GM12878 (cell line): ENCODE measurements at regions not wholly inside any gene's neighbourhood (a gene's known extent, or its start where the extent isn't known, plus 50 kb on each side); places are given as distances from the start of the nearest gene placed in this dataset.
"Not testable (repeated sequence)": the region's sequence is repeated elsewhere in the genome, so short reads cannot be mapped to it uniquely, and the experiment has no call there.

ENCODE experiments used
- ATAC-seq: fragments of 200-7000 bp; cut with Tn5 transposase; 3 replicates; pipeline ENCODE4 v1.9.1; 2020; ENCODE audit warnings: mild to moderate bottlenecking, moderate library complexity
- BruUV-seq: library from RNA; stranded (reverse); fragments of 400-500 nt; replicated peaks from 2 replicates; lab custom pipeline; 2021; lab: Mats Ljungman, UMichigan
- CTCF ChIA-PET: fragments of 300-600 bp; sonication (Branson Sonifier 250); formaldehyde crosslinking; extraction: SDS; loops from one replicate; lab custom pipeline; 2021; ENCODE audit warnings: inconsistent platforms; lab: Yijun Ruan, JAX
- POLR2A ChIA-PET: fragments of 350-600 bp; formaldehyde crosslinking; extraction: SDS; loops from one replicate; lab custom pipeline; 2021; ENCODE audit warnings: inconsistent platforms; lab: Charles Lee
- RAD21 ChIA-PET: fragments of 300-600 bp; sonication (Branson Sonifier 250); formaldehyde crosslinking; loops from one replicate; lab custom pipeline; 2023; ENCODE audit warnings: antibody characterized with exemption; ENCODE audit not compliant: unreplicated experiment; lab: Charles Lee
- SMC1A ChIA-PET: fragments of 300-600 bp; sonication (Branson Sonifier 250); formaldehyde crosslinking; loops from one replicate; lab custom pipeline; 2023; ENCODE audit not compliant: unreplicated experiment, uncharacterized antibody; lab: Charles Lee
- DNase-seq: peaks from one replicate; pipeline ENCODE4 v3.0.0-alpha.2; 2011; ENCODE audit warnings: low read depth, low spot score
- FAIRE-seq: peaks from 3 replicates; lab custom pipeline; 2011; peaks lifted over from hg19 to GRCh38; lab: Jason Lieb, UNC
- H2AFZ ChIP-seq: 2 replicates; pipeline ENCODE4 v1.6.0; 2011; ENCODE audit warnings: low read depth, low read length, control low read depth; ENCODE audit not compliant: control insufficient read depth
- H3K27ac ChIP-seq: 2 replicates; pipeline ENCODE4 v1.5.1; 2011; ENCODE audit warnings: control low read depth; ENCODE audit not compliant: control insufficient read depth, insufficient read depth
- H3K27me3 ChIP-seq, 2 experiments: replicated peaks in 1 of 2; 2 replicates each; pipeline versions ENCODE4 v1.6.0 to v1.6.1; 2011; ENCODE audit warnings: low read length in 1 of 2; ENCODE audit not compliant: control insufficient read depth in 2 of 2, insufficient read depth in 2 of 2
- H3K36me3 ChIP-seq, 2 experiments: 2 replicates each; pipeline ENCODE4 v1.5.1; 2011; ENCODE audit warnings: low read length in 1 of 2; ENCODE audit not compliant: control insufficient read depth in 2 of 2, insufficient read depth in 2 of 2
- H3K4me1 ChIP-seq: 2 replicates; pipeline ENCODE4 v1.6.1; 2011; ENCODE audit warnings: mild to moderate bottlenecking, low read length, moderate library complexity, mixed read lengths; ENCODE audit not compliant: control insufficient read depth, insufficient read depth
- H3K4me2 ChIP-seq: 2 replicates; pipeline ENCODE4 v1.6.0; 2011; ENCODE audit warnings: control low read depth; ENCODE audit not compliant: control insufficient read depth, insufficient read depth
- H3K4me3 ChIP-seq: fragments of 200-600 bp; sonication (generic); 2 replicates; pipeline ENCODE4 v1.5.1; 2016
- H3K79me2 ChIP-seq: 2 replicates; pipeline ENCODE4 v1.6.0; 2011; ENCODE audit warnings: low read length; ENCODE audit not compliant: control insufficient read depth, insufficient read depth
- H3K9ac ChIP-seq: 2 replicates; pipeline ENCODE4 v1.8.0; 2011; ENCODE audit warnings: low read length, control low read depth, mixed read lengths; ENCODE audit not compliant: control insufficient read depth, insufficient read depth
- H3K9me3 ChIP-seq: replicated peaks from 3 replicates; pipeline ENCODE4 v1.5.1; 2011; ENCODE audit warnings: mild to moderate bottlenecking, low read length; ENCODE audit not compliant: control insufficient read depth, insufficient read depth
- H4K20me1 ChIP-seq: 2 replicates; pipeline ENCODE4 v1.6.0; 2011; ENCODE audit not compliant: control insufficient read depth, insufficient read depth
- WGBS: methylation state at CpG from one replicate; pipeline ENCODE4 v1.1.6; 2016; ENCODE audit warnings: low lambda C conversion rate; ENCODE audit not compliant: insufficient replicate concordance, insufficient coverage; ENCODE audit errors: missing lambda C conversion rate; 5-methylcytosine and 5-hydroxymethylcytosine counted together
- in situ Hi-C: fragments of 300-500 bp; cut with MboI; formaldehyde crosslinking; loops from 9 replicates; pipeline ENCODE4 v1.14.3; 2018; ENCODE audit warnings: mixed read lengths
- intact Hi-C: fragments of 100-400 bp; cut with micrococcal nuclease; formaldehyde crosslinking; loops from one replicate; pipeline ENCODE4 v1.14.2; 2022; ENCODE audit not compliant: unreplicated experiment

GRCh38 chr15:22519213-22519612, 60.5 kb downstream of the GOLGA6L22 start:
- H3K27me3 ChIP-seq, POLR2A ChIA-PET, H3K9ac ChIP-seq, FAIRE-seq, CTCF ChIA-PET, intact Hi-C loops, H4K20me1 ChIP-seq, in situ Hi-C loops, DNase-seq, H3K4me1 ChIP-seq, RAD21 ChIA-PET, BruUV-seq, H2AFZ ChIP-seq, H3K4me3 ChIP-seq, H3K9me3 ChIP-seq, SMC1A ChIA-PET, H3K36me3 ChIP-seq, H3K4me2 ChIP-seq, H3K27ac ChIP-seq, H3K79me2 ChIP-seq: not testable (repeated sequence)
- ATAC-seq = peak; percentile 82
- no CpG with 5 or more reads among the region's 4 CpGs for WGBS

- H4K20me1 ChIP-seq, H3K4me2 ChIP-seq, FAIRE-seq, RAD21 ChIA-PET, H3K27me3 ChIP-seq, CTCF ChIA-PET, H3K79me2 ChIP-seq, H3K4me3 ChIP-seq, H3K27ac ChIP-seq, intact Hi-C loops, DNase-seq, H3K4me1 ChIP-seq, in situ Hi-C loops, H2AFZ ChIP-seq, H3K9me3 ChIP-seq, POLR2A ChIA-PET, SMC1A ChIA-PET, H3K36me3 ChIP-seq, H3K9ac ChIP-seq, BruUV-seq: not testable (repeated sequence)
- ATAC-seq = peak; percentile 62
- WGBS = no CpG with 5 or more reads among the region's 2 CpGs
Observed at GRCh38 chr15:22526537-22526936, 67.8 kb downstream of the GOLGA6L22 start.

GRCh38 chr15:22527016-22527415, 68.3 kb downstream of the GOLGA6L22 start:
- DNase-seq, H3K4me1 ChIP-seq, POLR2A ChIA-PET, RAD21 ChIA-PET, FAIRE-seq, H3K4me3 ChIP-seq, H3K36me3 ChIP-seq, H3K79me2 ChIP-seq, H4K20me1 ChIP-seq, H3K9me3 ChIP-seq, BruUV-seq, H2AFZ ChIP-seq, H3K4me2 ChIP-seq, H3K27me3 ChIP-seq, in situ Hi-C loops, CTCF ChIA-PET, intact Hi-C loops, H3K9ac ChIP-seq, H3K27ac ChIP-seq, SMC1A ChIA-PET: not testable (repeated sequence)
- peak; percentile 82 for ATAC-seq
- 87% methylated on average over 2 of the region's 4 CpGs for WGBS

GRCh38 chr15:22529200-22529599, 70.5 kb downstream of the GOLGA6L22 start:
- FAIRE-seq, H3K9me3 ChIP-seq, H2AFZ ChIP-seq, in situ Hi-C loops, H4K20me1 ChIP-seq, CTCF ChIA-PET, H3K36me3 ChIP-seq, ATAC-seq, H3K79me2 ChIP-seq, SMC1A ChIA-PET, H3K4me2 ChIP-seq, intact Hi-C loops, H3K27ac ChIP-seq, DNase-seq, H3K4me1 ChIP-seq, BruUV-seq, H3K9ac ChIP-seq, POLR2A ChIA-PET, H3K4me3 ChIP-seq, H3K27me3 ChIP-seq, RAD21 ChIA-PET: not testable (repeated sequence)
- WGBS = no CpG with 5 or more reads among the region's 6 CpGs
